SJCRH30 (cell line): ENCODE measurements at regions not wholly inside any gene's neighbourhood (a gene's known extent, or its start where the extent isn't known, plus 50 kb on each side); places are given as distances from the start of the nearest gene placed in this dataset.
"Not testable (repeated sequence)": the region's sequence is repeated elsewhere in the genome, so short reads cannot be mapped to it uniquely, and the experiment has no call there.

Source experiments
- DNase-seq, 2 experiments: peaks; one replicate each; pipeline ENCODE4 v3.0.0-alpha.2; 2015 to 2020
- H3K27ac ChIP-seq: fragments of 250-450 bp; sonication (Bioruptor Pico); 2 replicates; pipeline ENCODE4 v1.5.1; 2020; ENCODE audit warnings: mild to moderate bottlenecking, moderate library complexity
- H3K27me3 ChIP-seq: fragments of 250-450 bp; sonication (Bioruptor Pico); 2 replicates; pipeline ENCODE4 v1.5.1; 2020; ENCODE audit warnings: mild to moderate bottlenecking, moderate library complexity
- H3K36me3 ChIP-seq: fragments of 250-450 bp; sonication (Bioruptor Pico); 2 replicates; pipeline ENCODE4 v1.5.1; 2020; ENCODE audit warnings: mild to moderate bottlenecking, moderate library complexity
- H3K4me1 ChIP-seq: fragments of 250-450 bp; sonication (Bioruptor Pico); 2 replicates; pipeline ENCODE4 v1.5.1; 2020; ENCODE audit warnings: mild to moderate bottlenecking, moderate library complexity
- H3K4me3 ChIP-seq: fragments of 250-450 bp; sonication (Bioruptor Pico); 2 replicates; pipeline ENCODE4 v1.5.1; 2020; ENCODE audit warnings: mild to moderate bottlenecking, moderate library complexity
- H3K9me3 ChIP-seq: fragments of 250-450 bp; sonication (Bioruptor Pico); replicated peaks from 2 replicates; pipeline ENCODE4 v1.5.1; 2020; ENCODE audit warnings: mild to moderate bottlenecking, moderate library complexity

- no peak overlapping the region for H3K4me3 ChIP-seq
- peak overlapping the region; percentile 77 for H3K27ac ChIP-seq
- H3K4me1 ChIP-seq: peaks cover 24% of the 10 kb centered on the region
- no peak for DNase-seq
- H3K27me3 ChIP-seq: no peaks in the 10 kb centered on the region
- H3K9me3 ChIP-seq: no peaks in the 10 kb centered on the region; the same call in 1 of the 2 replicates
- H3K36me3 ChIP-seq: no peaks in the 10 kb centered on the region
Measured at GRCh38 chr13:79935121-79935520, 405.8 kb downstream of the SPRY2 start.

GRCh38 chr13:79933389-79933788, 407.5 kb downstream of the SPRY2 start:
- Histone ChIP-seq H3K36me3 (no peaks in the 10 kb centered on the region), H3K27ac (no peak overlapping the region), H3K9me3 (no peaks in the 10 kb centered on the region; the same call in 1 of the 2 replicates), H3K4me3 (no peak overlapping the region), H3K4me1 (peaks cover 24% of the 10 kb centered on the region), H3K27me3 (no peaks in the 10 kb centered on the region)
- no peak for DNase-seq

- Histone ChIP-seq H3K4me1 (peaks cover 24% of the 10 kb centered on the region), H3K36me3 (no peaks in the 10 kb centered on the region), H3K9me3 (no peaks in the 10 kb centered on the region; the same call in 1 of the 2 replicates), H3K4me3 (no peak overlapping the region), H3K27me3 (no peaks in the 10 kb centered on the region), H3K27ac (no peak overlapping the region)
- no peak for DNase-seq
Measured at GRCh38 chr13:79932556-79932955, 408.4 kb downstream of the SPRY2 start.

- DNase-seq, H3K27me3 ChIP-seq, H3K27ac ChIP-seq, H3K4me1 ChIP-seq, H3K4me3 ChIP-seq, H3K36me3 ChIP-seq: not testable (repeated sequence)
- H3K9me3 ChIP-seq: peaks cover 33% of the 10 kb centered on the region
Measured at GRCh38 chr13:79923973-79924556, 416.9 kb downstream of the SPRY2 start.

- peaks cover 20% of the 10 kb centered on the region for H3K4me1 ChIP-seq
- no peaks in the 10 kb centered on the region for H3K27me3 ChIP-seq
- H3K27ac ChIP-seq: peak overlapping the region; percentile 52
- H3K9me3 ChIP-seq: peaks cover 23% of the 10 kb centered on the region
- peak; percentile 26 to 69 for DNase-seq
- H3K4me3 ChIP-seq: no peak overlapping the region
- H3K36me3 ChIP-seq: no peaks in the 10 kb centered on the region
Measured at GRCh38 chr13:79919091-79919490, 421.8 kb downstream of the SPRY2 start.

GRCh38 chr13:79918620-79919019, 422.3 kb downstream of the SPRY2 start:
- Histone ChIP-seq H3K4me3 (no peak overlapping the region), H3K4me1 (peaks cover 22% of the 10 kb centered on the region), H3K27ac (peak overlapping the region; percentile 52), H3K27me3 (no peaks in the 10 kb centered on the region), H3K9me3 (peaks cover 19% of the 10 kb centered on the region), H3K36me3 (no peaks in the 10 kb centered on the region)
- peak; percentile 17 to 68 for DNase-seq

- DNase-seq: no peak
- Histone ChIP-seq H3K36me3 (no peaks in the 10 kb centered on the region), H3K4me1 (peaks cover 30% of the 10 kb centered on the region), H3K27ac (no peak overlapping the region), H3K9me3 (peaks cover 11% of the 10 kb centered on the region), H3K4me3 (no peak overlapping the region), H3K27me3 (no peaks in the 10 kb centered on the region)
Measured at GRCh38 chr13:79917628-79918027, 423.3 kb downstream of the SPRY2 start.

- Histone ChIP-seq H3K36me3 (no peaks in the 10 kb centered on the region), H3K4me1 (peaks cover 30% of the 10 kb centered on the region), H3K4me3 (no peak overlapping the region), H3K9me3 (no peaks in the 10 kb centered on the region), H3K27me3 (no peaks in the 10 kb centered on the region), H3K27ac (no peak overlapping the region)
- DNase-seq: no peak
Measured at GRCh38 chr13:79915114-79915811, 425.7 kb downstream of the SPRY2 start.

- Histone ChIP-seq H3K4me1 (peaks cover 13% of the 10 kb centered on the region), H3K9me3 (no peaks in the 10 kb centered on the region), H3K27ac (no peak overlapping the region), H3K4me3 (no peak overlapping the region), H3K36me3 (no peaks in the 10 kb centered on the region), H3K27me3 (no peaks in the 10 kb centered on the region)
- no peak for DNase-seq
Measured at GRCh38 chr13:79913141-79913827, 427.6 kb downstream of the SPRY2 start.

- no peak for DNase-seq
- no peak overlapping the region for H3K4me3 ChIP-seq
- H3K4me1 ChIP-seq: peaks cover 9% of the 10 kb centered on the region
- H3K27me3 ChIP-seq: no peaks in the 10 kb centered on the region
- H3K36me3 ChIP-seq: no peaks in the 10 kb centered on the region
- no peaks in the 10 kb centered on the region for H3K9me3 ChIP-seq
- H3K27ac ChIP-seq: no peak overlapping the region
Measured at GRCh38 chr13:79912403-79912802, 428.5 kb downstream of the SPRY2 start.

GRCh38 chr13:79910875-79911540, 429.9 kb downstream of the SPRY2 start:
- H3K27me3 ChIP-seq: no peaks in the 10 kb centered on the region
- no peak overlapping the region for H3K4me3 ChIP-seq
- no peaks in the 10 kb centered on the region for H3K9me3 ChIP-seq
- no peak for DNase-seq
- peaks cover 9% of the 10 kb centered on the region for H3K4me1 ChIP-seq
- no peaks in the 10 kb centered on the region for H3K36me3 ChIP-seq
- no peak overlapping the region for H3K27ac ChIP-seq

GRCh38 chr13:79909644-79910043, 428.7 kb downstream of the NDFIP2 start:
- peaks cover 21% of the 10 kb centered on the region for H3K4me1 ChIP-seq
- no peak overlapping the region for H3K4me3 ChIP-seq
- H3K27ac ChIP-seq: no peak overlapping the region
- DNase-seq: no peak
- no peaks in the 10 kb centered on the region for H3K36me3 ChIP-seq
- H3K9me3 ChIP-seq: no peaks in the 10 kb centered on the region
- H3K27me3 ChIP-seq: no peaks in the 10 kb centered on the region

- Histone ChIP-seq H3K27me3 (no peaks in the 10 kb centered on the region), H3K4me1 (peaks cover 19% of the 10 kb centered on the region), H3K4me3 (no peak overlapping the region), H3K9me3 (no peaks in the 10 kb centered on the region), H3K36me3 (no peaks in the 10 kb centered on the region), H3K27ac (no peak overlapping the region)
- no peak for DNase-seq
Measured at GRCh38 chr13:79908381-79908780, 427.4 kb downstream of the NDFIP2 start.

- DNase-seq: no peak
- H3K9me3 ChIP-seq: no peaks in the 10 kb centered on the region
- H3K27me3 ChIP-seq: no peaks in the 10 kb centered on the region
- no peaks in the 10 kb centered on the region for H3K36me3 ChIP-seq
- H3K27ac ChIP-seq: no peak overlapping the region
- H3K4me1 ChIP-seq: peaks cover 14% of the 10 kb centered on the region
- H3K4me3 ChIP-seq: no peak overlapping the region
Measured at GRCh38 chr13:79907527-79907926, 426.6 kb downstream of the NDFIP2 start.

GRCh38 chr13:79906345-79906744, 425.4 kb downstream of the NDFIP2 start:
- H3K9me3 ChIP-seq: no peaks in the 10 kb centered on the region
- no peak overlapping the region for H3K4me3 ChIP-seq
- H3K27ac ChIP-seq: no peak overlapping the region
- peaks cover 24% of the 10 kb centered on the region for H3K4me1 ChIP-seq
- DNase-seq: no peak
- no peaks in the 10 kb centered on the region for H3K27me3 ChIP-seq
- no peaks in the 10 kb centered on the region for H3K36me3 ChIP-seq
